MCF 10A (cell line): ENCODE measurements at regions not wholly inside any gene's neighbourhood (a gene's known extent, or its start where the extent isn't known, plus 50 kb on each side); places are given as distances from the start of the nearest gene placed in this dataset.

ENCODE experiments used
- BruUV-seq: library from RNA; stranded (reverse); fragments of 400-500 nt; replicated peaks from 2 replicates; lab custom pipeline; 2021; lab: Mats Ljungman, UMichigan
- CTCF ChIA-PET: fragments of 300-600 bp; sonication (Branson Sonifier 250); formaldehyde crosslinking; extraction: SDS; loops from one replicate; lab custom pipeline; 2021; ENCODE audit warnings: antibody characterized with exemption, inconsistent platforms; lab: Yijun Ruan, JAX
- POLR2A ChIA-PET: fragments of 300-600, 350-650 bp; sonication (Branson Sonifier 250); formaldehyde crosslinking; extraction: SDS; loops from one replicate; lab custom pipeline; 2020; ENCODE audit warnings: antibody characterized with exemption, inconsistent platforms; lab: Yijun Ruan, JAX
- DNase-seq: peaks from one replicate; pipeline ENCODE4 v3.0.0-alpha.2; 2018; ENCODE audit not compliant: unreplicated experiment
- H3K27ac Mint-ChIP-seq: one replicate; pipeline ENCODE4 v1.8.0; 2022; ENCODE audit warnings: mild to moderate bottlenecking, low read depth, mixed read lengths; ENCODE audit not compliant: unreplicated experiment
- H3K27me3 Mint-ChIP-seq: one replicate; pipeline ENCODE4 v1.8.0; 2022; ENCODE audit warnings: mixed read lengths; ENCODE audit not compliant: insufficient read depth, unreplicated experiment
- H3K36me3 Mint-ChIP-seq: one replicate; pipeline ENCODE4 v1.8.0; 2022; ENCODE audit warnings: mild to moderate bottlenecking, moderate library complexity, mixed read lengths; ENCODE audit not compliant: insufficient read depth, unreplicated experiment
- H3K4me1 Mint-ChIP-seq: one replicate; pipeline ENCODE4 v1.8.0; 2022; ENCODE audit warnings: mixed read lengths; ENCODE audit not compliant: insufficient read depth, unreplicated experiment
- H3K4me3 Mint-ChIP-seq: one replicate; pipeline ENCODE4 v1.8.0; 2022; ENCODE audit warnings: mild to moderate bottlenecking, moderate library complexity, mixed read lengths; ENCODE audit not compliant: unreplicated experiment
- H3K9me3 Mint-ChIP-seq: one replicate; pipeline ENCODE4 v1.8.0; 2022; ENCODE audit warnings: mixed read lengths; ENCODE audit not compliant: unreplicated experiment
- intact Hi-C: fragments of 100-400 bp; cut with micrococcal nuclease; formaldehyde crosslinking; loops from 2 replicates; pipeline ENCODE4 v1.14.1; 2022
- TF ChIP-seq, protein P1 (sequence below): fragments of 200-600 bp; IDR thresholded peaks from one replicate; pipeline ENCODE4 v1.8.0; 2022; ENCODE audit warnings: antibody characterized with exemption, mild to moderate bottlenecking; ENCODE audit not compliant: unreplicated experiment

- Mint-ChIP-seq H3K36me3 (no peaks in the 10 kb centered on the region), H3K4me3 (no peak overlapping the region), H3K27me3 (no peaks in the 10 kb centered on the region), H3K27ac (no peak overlapping the region), H3K9me3 (no peaks in the 10 kb centered on the region), H3K4me1 (no peaks in the 10 kb centered on the region)
- POLR2A ChIA-PET, result no interaction called here
- intact Hi-C loops, result no loop called here
- CTCF ChIA-PET, result no interaction called here
- TF ChIP-seq, protein P1, sequence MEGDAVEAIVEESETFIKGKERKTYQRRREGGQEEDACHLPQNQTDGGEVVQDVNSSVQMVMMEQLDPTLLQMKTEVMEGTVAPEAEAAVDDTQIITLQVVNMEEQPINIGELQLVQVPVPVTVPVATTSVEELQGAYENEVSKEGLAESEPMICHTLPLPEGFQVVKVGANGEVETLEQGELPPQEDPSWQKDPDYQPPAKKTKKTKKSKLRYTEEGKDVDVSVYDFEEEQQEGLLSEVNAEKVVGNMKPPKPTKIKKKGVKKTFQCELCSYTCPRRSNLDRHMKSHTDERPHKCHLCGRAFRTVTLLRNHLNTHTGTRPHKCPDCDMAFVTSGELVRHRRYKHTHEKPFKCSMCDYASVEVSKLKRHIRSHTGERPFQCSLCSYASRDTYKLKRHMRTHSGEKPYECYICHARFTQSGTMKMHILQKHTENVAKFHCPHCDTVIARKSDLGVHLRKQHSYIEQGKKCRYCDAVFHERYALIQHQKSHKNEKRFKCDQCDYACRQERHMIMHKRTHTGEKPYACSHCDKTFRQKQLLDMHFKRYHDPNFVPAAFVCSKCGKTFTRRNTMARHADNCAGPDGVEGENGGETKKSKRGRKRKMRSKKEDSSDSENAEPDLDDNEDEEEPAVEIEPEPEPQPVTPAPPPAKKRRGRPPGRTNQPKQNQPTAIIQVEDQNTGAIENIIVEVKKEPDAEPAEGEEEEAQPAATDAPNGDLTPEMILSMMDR, result no peak
- no peak for DNase-seq
- no TSS peak for BruUV-seq
Observed at GRCh38 chrX:63993936-63994335, 208.9 kb upstream of the ARHGEF9 start.

- H3K27ac Mint-ChIP-seq, result no peak overlapping the region
- H3K27me3 Mint-ChIP-seq, result no peaks in the 10 kb centered on the region
- no TSS peak for BruUV-seq
- CTCF ChIA-PET, result no interaction called here
- H3K9me3 Mint-ChIP-seq, result peaks cover 15% of the 10 kb centered on the region
- no peaks in the 10 kb centered on the region for H3K36me3 Mint-ChIP-seq
- POLR2A ChIA-PET, result no interaction called here
- intact Hi-C loops, result no loop called here
- DNase-seq, result no peak
- no peaks in the 10 kb centered on the region for H3K4me1 Mint-ChIP-seq
- TF ChIP-seq, protein P1, result no peak
- H3K4me3 Mint-ChIP-seq, result no peak overlapping the region
Observed at GRCh38 chrX:63985906-63986305, 200.9 kb upstream of the ARHGEF9 start.

GRCh38 chrX:63979480-63979879 is 194.5 kb upstream of the ARHGEF9 start:
- no TSS peak for BruUV-seq
- intact Hi-C loops, result no loop called here
- Mint-ChIP-seq H3K4me3 (no peak overlapping the region), H3K36me3 (peaks cover 6% of the 10 kb centered on the region), H3K4me1 (no peaks in the 10 kb centered on the region), H3K27me3 (no peaks in the 10 kb centered on the region), H3K27ac (no peak overlapping the region), H3K9me3 (peaks cover 27% of the 10 kb centered on the region)
- ChIA-PET POLR2A (no interaction called here), CTCF (no interaction called here)
- no peak for DNase-seq
- TF ChIP-seq, protein P1, result no peak

DNA sequence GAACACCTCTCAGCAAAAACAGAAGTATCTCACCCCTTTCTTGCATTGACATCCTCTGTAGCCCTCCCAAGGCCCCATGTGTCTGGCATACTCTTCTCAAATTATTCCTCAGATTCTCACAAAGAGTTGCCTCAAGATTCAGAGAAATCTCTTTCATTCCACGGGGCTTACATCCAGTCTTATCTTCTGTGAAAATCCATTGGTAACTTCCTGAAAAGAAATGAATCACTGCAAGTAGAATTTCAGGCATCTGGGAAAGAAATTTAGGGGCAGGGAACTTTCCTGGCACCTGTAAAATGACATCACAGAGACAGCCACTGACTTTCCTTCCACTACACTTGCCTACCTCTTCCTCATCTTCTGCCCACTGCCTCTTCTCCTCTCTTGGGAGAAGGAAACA is 182.5 kb upstream of the ARHGEF9 start:
- no TSS peak for BruUV-seq
- Mint-ChIP-seq H3K36me3 (no peaks in the 10 kb centered on the region), H3K27me3 (no peaks in the 10 kb centered on the region), H3K4me3 (no peak overlapping the region), H3K4me1 (no peaks in the 10 kb centered on the region), H3K9me3 (peaks cover 29% of the 10 kb centered on the region), H3K27ac (no peak overlapping the region)
- DNase-seq, result no peak
- POLR2A ChIA-PET, result interaction anchor here (0.7 kb wide), 1 partner anchor 170 kb away, joined by 3 read pairs; no protein-coding TSS in a partner anchor
- TF ChIP-seq, protein P1, result no peak
- CTCF ChIA-PET, result no interaction called here
- intact Hi-C loops, result no loop called here
